Transverse colon (tissue), 3 donors: ENCODE measurements at regions not wholly inside any gene's neighbourhood (a gene's known extent, or its start where the extent isn't known, plus 50 kb on each side); places are given as distances from the start of the nearest gene placed in this dataset.

Experiments
- CTCF ChIP-seq, 5 experiments: fragments of 200-600 bp in 3 of 5; fragments of 450-650 bp in 2 of 5; sonication (generic) in 3 of 5; IDR thresholded peaks; 1 replicate in 2 of 5; 2 replicates in 3 of 5; pipeline ENCODE4 v1.5.1; 2016 to 2017; ENCODE audit warnings: antibody characterized with exemption in 5 of 5, inconsistent platforms in 3 of 5, mild to moderate bottlenecking in 2 of 5, moderate library complexity in 1 of 5
- EP300 ChIP-seq: sonication (generic); formaldehyde crosslinking; IDR thresholded peaks from one replicate; pipeline ENCODE4 v1.6.1; 2017; ENCODE audit warnings: antibody characterized with exemption, low read depth
- POLR2A ChIP-seq: fragments of 450-650 bp; IDR thresholded peaks from one replicate; pipeline ENCODE4 v1.6.1; 2016; ENCODE audit warnings: antibody characterized with exemption, mild to moderate bottlenecking, moderate library complexity

- TF ChIP-seq CTCF (IDR thresholded peaks at IDR 0.05) (no peak), EP300 (no peak), POLR2A (no peak)
Measured at GRCh38 chr13:39866722-39867121, 211.3 kb downstream of the COG6 start.
